HG03354 (cell line): ENCODE measurements at regions not wholly inside any gene's neighbourhood (a gene's known extent, or its start where the extent isn't known, plus 50 kb on each side); places are given as distances from the start of the nearest gene placed in this dataset.
"Not testable (repeated sequence)": the region's sequence is repeated elsewhere in the genome, so short reads cannot be mapped to it uniquely, and the experiment has no call there.

Experiments used
- ATAC-seq: cut with Tn5 transposase; IDR thresholded peaks from one replicate; pipeline ENCODE4 v1.9.1; 2021; ENCODE audit warnings: mild to moderate bottlenecking; ENCODE audit not compliant: unreplicated experiment, poor library complexity, severe bottlenecking

DNA sequence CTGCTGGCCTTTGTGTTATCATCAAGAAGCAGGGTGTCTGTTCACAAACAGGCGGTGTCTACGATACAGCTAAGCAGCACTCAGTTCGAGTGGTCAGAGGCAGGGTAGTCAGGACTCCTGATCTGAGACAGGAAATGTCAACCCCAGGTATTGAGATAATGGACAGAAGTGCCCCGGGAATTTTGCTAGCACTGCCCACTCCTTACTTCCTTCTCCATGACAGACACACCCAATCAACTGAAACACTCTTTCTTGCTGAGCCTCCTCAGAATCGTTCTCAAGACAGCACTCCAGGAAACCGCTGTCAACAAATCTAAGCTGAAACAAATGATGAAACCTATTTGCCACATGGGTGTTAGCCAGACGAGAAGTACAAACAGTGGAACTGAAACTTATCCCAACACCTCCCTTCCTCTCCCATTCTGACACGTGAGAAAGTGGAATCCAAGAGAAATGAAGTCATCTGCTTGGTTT is 109.3 kb downstream of the GTF2IRD2B start:
- ATAC-seq, result not testable (repeated sequence)

- ATAC-seq, result not testable (repeated sequence)
Observed at GRCh38 chr7:75205367-75206085, 113.1 kb downstream of the GTF2IRD2B start.

- not testable (repeated sequence) for ATAC-seq
Observed at GRCh38 chr7:75215460-75215859, 123.1 kb downstream of the GTF2IRD2B start.

DNA sequence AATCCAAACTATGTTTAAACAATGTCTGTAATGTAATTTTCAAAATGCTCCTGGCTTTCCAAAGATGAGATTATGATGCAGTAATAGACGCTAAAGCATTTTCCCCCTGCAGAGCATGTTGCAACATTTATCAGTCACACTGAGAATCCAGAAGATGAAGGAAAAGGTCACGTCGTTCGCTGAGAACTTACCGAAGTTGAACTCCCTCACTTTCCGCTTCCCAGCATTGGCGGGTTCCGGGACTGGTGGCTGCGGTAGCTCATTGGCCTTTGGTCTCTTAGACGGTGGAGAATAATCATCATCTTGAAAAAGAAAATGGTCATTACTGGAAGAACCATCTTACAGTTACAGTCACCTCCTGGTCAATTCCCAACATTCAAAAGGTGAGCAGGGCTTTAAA is 124.6 kb downstream of the GTF2IRD2B start:
- ATAC-seq, result not testable (repeated sequence)

- not testable (repeated sequence) for ATAC-seq
Observed at GRCh38 chr7:75226102-75226501, 133.7 kb downstream of the GTF2IRD2B start.

GRCh38 chr7:75229558-75229957 is 137.2 kb downstream of the GTF2IRD2B start:
- ATAC-seq, result not testable (repeated sequence)

GRCh38 chr7:75230558-75230957 is 138.2 kb downstream of the GTF2IRD2B start:
- not testable (repeated sequence) for ATAC-seq

DNA sequence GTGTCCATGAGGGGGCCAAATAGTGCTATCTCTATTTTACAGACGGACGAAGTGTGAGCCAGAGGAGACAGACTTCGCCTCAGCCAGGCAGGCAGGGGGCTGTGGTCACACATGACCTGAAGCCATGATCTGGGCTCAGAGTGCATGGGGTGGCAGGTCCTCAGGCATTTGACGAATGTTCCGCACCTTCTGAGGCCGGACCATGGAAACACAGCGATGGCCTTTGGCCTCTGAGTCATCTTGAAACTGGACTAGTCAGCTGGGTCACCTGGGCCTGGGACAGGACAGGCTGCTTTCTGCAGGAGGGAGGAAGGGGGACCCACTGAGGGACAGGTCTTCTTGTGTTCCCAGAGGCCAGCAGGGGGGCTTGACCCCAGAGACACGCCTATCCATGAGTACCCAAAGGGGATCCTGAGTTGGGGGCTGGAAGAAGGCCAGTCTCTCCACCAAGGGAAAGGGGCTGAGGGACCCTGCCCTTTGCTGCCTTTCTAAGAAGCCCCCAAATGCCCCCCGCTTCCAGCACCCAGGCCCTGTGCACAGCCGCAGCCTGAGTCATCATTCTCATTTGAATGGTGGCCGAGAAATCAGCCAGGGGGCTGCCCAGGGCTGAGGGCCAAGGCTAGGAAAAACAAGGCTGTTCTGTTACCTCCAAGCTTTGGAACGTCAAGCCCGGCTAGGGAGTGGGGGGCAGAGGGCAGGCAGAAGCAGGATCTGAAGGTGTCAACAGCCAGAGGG is 142.9 kb downstream of the GTF2IRD2B start:
- not testable (repeated sequence) for ATAC-seq

- ATAC-seq, result not testable (repeated sequence)
Observed at GRCh38 chr7:75235827-75236167, 143.4 kb downstream of the GTF2IRD2B start.

DNA sequence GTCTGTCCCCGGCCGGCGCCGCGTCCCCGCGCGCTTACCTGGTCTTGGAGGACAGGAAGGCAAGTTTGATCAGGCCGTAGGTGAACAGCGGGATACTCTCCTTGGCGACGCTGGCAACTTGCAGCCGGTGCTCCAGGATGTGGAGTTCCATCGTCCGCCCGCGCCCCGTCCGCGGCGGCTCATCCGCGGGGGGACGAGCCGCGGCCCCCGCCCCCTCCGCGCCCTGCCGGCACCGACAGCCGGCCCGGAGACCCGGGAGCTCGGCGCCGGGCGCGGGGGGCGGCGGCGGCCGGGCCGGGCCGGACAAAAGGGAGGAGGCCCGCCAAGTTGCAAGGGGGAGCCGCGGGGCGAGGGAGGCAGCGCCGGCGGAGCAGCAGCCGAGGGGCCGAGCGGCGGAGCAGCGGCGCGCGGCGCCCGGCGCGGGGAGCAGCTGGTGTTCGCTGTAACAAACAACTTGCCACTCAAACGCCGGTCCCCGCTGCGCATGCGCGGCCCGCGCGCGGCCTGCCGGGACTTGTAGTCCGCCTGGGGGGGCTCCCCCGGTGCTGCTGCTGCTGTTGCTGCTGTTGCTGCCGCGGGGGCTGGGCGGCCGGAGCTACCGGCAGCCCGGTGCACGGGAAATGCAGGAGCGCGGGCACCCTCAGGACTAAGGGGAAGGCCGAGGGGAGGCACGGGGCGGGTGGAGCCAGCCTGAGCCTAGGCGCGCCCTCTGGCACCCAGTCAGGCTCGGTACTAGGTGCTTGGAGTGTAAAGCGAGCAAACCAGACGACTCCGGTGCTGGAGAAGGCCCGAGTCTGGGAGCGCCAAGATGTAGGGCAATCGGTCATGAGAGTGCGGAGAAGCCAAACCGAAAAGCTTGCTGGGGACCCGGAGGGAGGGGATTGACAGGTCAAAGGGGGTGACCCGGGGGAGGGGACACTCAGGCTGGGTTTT is 145.1 kb downstream of the GTF2IRD2B start:
- peak; percentile 95 for ATAC-seq

DNA sequence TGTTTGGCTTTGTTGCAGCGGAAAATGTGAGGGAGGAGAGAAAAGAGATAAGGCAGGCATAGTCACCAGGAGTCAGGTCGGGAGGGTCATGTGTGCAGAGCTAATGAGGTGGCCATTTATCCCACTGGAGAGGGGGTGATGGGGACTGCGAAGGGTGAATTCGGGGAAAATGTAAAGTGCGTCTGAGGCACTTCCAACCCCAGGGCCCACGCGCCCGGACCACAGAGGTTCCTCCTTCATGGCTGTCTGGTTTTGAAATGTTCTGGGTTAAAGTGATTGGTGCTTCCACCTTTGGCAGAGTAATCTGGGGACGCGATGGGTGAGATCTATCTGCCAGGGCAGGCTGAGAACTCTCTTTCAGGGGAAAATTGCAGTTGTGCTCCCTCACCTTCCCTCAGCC is 145.9 kb downstream of the GTF2IRD2B start:
- not testable (repeated sequence) for ATAC-seq

GRCh38 chr7:75243638-75244037 is 151.2 kb downstream of the GTF2IRD2B start:
- ATAC-seq, result not testable (repeated sequence)

GRCh38 chr7:75248216-75248615 is 147.2 kb upstream of the TRIM73 start:
- ATAC-seq, result not testable (repeated sequence)

GRCh38 chr7:75254238-75254637 is 141.2 kb upstream of the TRIM73 start:
- not testable (repeated sequence) for ATAC-seq

- not testable (repeated sequence) for ATAC-seq
Observed at GRCh38 chr7:75257442-75257841, 138.0 kb upstream of the TRIM73 start.

DNA sequence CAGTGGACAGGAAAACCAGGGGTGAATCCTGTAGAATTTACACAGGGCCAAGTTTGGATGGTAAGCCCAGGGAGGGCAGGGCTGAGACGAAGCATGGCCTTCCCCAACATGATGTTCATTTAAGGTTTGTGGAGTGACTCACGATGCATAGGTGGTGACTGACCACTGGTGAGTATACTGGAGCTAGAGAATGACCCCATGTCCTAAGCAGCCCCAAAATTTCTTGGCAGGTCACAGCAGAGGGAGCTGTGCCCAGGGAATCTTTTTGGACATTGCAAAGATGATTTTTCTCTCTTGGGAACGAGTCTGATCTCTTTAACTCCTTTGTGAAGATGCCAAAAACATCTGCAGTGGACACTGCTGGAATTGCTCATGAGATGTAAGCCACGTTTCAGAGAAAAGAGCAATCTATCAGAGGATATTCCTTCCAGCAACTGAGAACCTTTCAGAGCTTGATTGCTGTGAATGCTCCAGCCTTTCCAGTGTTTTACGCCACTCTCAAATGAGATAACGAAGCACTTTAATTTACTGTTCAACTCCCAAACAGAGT is 135.9 kb upstream of the TRIM73 start:
- ATAC-seq, result not testable (repeated sequence)

DNA sequence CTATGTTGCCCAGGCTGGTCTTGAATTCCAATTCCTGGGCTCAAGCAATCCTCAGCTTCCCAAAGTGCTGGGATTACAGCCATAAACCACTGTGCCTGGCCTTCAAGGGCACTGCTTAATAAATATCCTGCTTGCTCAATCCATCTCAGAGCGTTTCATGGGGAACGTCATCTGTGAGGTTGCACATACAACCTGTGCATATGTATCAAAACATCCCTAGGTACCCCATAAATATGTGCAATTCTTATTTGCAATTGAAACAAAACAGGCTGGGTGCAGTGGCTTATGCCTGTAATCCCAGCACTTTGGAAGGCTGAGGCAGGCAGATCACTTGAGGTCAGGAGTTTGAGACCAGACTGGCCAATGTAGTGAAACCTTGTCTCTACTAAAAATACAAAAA is 133.8 kb upstream of the TRIM73 start:
- not testable (repeated sequence) for ATAC-seq

DNA sequence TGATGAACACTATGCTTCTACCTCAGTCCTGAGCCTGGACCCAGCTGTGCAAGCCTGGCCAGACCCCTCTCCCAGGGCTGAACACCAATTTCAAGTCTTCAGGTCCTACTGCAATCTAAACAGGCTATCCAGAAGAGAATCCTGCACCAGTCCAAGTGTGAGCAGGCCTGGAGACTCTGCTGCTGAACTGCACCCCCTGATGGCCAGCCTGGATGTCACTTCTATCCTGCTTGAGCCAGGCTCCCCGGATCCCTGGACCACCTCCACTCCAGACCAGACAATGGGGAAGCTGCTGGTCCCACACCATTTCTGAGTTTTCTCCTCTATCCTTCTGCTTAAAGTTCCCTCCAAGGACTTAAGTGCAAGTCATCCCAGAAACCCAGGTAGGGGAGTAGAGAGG is 127.3 kb upstream of the TRIM73 start:
- not testable (repeated sequence) for ATAC-seq

- ATAC-seq, result not testable (repeated sequence)
Observed at GRCh38 chr7:75269159-75269558, 126.3 kb upstream of the TRIM73 start.

GRCh38 chr7:75274114-75274513 is 121.3 kb upstream of the TRIM73 start:
- ATAC-seq, result not testable (repeated sequence)
